Activated naive CD4-positive, alpha-beta T cell treated with Interleukin-2 at 50 U/mL for 16 hours (primary cell): ENCODE measurements at regions not wholly inside any gene's neighbourhood (a gene's known extent, or its start where the extent isn't known, plus 50 kb on each side); places are given as distances from the start of the nearest gene placed in this dataset.

Experiments used
- DNase-seq: peaks from one replicate; pipeline ENCODE4 v3.0.0-alpha.2; 2020

DNA sequence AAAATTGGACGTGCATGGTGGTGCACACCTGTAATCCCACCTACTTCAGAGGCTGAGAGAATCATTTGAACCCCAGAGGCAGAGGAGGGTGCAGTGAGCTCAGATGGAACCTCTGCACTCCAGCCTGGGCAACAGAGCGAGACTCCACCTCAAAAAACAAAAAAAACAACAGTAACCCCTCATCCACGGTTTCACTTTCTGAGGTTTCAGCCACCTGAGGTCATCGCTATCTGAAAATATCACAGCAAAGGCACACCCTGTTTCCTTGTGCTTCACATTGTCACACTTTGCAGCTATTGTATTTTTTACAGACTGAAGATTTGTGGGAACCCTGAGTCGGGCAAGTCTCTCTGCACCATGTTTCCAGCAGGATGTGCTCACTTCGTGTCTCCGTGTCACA is 54.1 kb upstream of the FOXQ1 start:
- DNase-seq, result no peak

DNA sequence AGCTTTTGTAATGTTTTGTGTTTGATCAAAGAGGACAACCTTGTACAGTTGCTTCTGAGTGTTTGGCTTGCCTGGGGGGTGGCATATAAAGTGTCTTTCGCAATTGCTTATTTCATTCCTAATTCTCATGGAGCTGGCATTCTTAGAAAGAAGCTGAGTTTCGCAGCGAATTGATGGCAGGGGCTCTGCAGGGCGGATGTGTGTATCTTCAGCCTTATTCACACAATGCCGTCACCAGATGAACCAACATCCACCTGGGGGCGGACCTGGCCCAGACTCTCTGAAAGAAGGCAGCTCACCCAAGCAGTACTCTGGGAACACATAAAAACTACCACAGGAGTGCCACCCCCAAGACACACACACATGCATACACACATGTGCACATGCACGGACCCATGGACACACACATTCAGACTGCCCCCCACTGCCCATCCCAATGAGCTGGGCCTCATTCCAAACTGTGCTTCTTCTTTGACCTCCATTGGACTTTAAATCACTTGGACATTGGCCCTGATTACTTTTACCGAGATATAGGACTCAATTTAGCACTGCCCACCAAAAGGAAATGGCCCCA is 55.4 kb upstream of the FOXQ1 start:
- no peak for DNase-seq

DNA sequence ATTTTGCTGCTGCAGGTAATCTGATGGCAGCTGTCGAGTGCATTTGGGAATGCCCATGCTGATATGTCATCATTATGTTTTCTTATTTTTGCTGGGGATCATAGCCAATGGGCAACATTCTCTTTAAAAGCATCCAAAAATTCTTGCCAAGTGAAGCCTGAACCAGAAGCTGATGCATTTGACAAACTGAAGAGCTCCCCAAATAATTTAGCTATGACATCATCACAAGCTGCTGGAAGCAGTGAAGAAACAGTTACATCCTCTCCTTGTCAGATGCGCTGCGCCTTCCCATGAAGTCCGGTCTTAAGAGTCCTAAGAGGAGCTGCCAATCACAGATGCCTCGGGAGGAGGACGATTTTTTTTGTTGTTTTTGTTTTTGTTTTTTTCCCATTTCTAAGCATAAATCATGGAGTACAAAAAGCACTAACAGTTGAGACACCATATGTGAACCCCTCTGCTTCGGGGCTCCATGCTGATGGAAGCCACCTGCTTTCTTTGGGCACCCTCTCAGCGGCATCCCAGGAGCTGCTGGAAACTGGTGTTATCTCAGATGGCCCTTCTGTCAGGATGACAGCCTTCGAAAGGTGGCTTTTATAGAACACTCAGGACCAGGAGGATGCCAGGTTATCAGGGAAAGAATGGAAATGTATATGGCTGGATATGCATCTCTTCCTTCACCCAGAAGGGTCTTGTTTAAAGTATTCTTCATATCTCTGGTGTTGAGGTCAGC is 56.1 kb upstream of the FOXQ1 start:
- no peak for DNase-seq

DNA sequence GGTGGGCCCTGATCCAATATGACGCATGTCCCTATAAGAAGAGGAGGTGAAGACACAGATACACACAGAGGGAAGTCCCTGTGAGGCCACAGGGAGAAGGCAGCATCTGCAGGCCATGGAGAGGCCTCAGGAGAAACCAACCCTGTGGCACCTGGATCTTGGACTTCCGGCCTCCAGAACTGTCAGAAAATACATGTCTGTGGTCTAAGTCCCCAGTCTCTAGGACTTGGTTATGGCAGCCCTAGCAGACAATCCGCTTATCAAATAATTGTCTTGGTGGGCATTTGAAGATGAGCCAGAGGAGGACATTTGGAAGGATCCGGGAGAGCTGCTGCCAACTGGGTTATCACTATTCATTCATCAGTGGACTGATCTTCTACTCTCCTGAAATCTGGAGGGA is 57.6 kb upstream of the FOXQ1 start:
- DNase-seq, result no peak

DNA sequence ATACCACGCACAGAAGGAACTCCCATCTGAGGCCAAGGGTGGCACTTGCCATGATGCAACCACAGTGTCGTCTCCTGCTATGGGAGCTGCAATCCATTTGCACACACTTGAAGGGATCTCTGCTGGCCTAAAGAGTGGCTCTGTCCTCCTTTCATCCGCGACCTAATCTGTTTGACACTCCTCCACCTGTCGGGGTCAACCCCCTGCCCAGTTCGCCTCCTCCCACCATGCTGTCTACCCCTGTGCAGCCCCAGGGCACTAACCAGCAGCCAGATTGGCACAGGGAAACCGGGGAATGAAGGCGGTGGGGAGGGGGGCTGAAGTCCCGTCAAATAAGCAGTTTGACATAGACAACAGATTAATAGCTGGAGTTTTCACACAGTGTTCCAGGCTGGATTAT is 58.1 kb upstream of the FOXQ1 start:
- no peak for DNase-seq

DNA sequence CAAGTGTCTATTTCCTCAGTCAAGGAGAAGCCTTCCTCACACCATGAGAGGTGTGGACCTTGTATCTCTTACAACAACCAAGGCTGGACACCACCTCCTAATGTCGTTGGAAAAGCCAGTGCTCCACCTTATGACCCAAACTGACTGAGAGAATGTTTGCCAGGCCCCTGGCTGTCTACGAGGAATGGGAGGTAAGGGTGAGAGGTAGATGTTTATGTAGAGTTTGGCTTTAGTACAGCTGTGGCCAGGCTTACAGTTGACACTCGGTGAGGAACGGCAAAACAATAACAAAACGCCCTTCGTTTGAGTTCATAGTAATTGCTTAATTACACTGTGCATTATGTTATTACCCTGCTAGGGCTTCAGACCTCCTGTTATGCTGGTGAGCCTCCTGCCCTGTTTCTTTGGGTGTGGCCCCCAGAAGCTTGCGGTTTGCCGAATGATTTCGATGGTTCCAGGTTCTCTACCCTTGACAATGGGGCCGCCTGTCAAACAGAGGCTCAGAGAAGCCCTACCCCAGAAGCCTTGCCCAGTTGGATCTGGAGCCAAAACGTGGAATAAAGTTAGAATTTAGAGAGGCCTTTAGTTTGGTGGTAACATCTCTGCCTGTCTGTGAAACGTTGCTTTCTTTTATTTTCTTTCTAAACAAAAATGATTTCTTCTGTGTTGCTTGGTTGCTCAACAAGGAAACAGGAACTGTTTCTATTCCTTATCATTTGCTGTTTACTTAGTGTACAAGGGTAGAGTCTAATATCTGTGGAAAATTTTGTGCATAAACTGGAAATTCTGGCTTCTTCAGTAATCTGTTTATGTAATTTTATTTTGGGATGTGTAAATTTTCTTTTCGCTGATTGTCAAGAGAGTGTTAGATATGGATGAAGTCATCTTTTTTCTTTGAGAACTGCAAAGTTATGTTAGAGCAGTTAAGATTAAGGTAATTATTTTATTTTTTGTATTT is 60.4 kb upstream of the FOXQ1 start:
- no peak for DNase-seq

DNA sequence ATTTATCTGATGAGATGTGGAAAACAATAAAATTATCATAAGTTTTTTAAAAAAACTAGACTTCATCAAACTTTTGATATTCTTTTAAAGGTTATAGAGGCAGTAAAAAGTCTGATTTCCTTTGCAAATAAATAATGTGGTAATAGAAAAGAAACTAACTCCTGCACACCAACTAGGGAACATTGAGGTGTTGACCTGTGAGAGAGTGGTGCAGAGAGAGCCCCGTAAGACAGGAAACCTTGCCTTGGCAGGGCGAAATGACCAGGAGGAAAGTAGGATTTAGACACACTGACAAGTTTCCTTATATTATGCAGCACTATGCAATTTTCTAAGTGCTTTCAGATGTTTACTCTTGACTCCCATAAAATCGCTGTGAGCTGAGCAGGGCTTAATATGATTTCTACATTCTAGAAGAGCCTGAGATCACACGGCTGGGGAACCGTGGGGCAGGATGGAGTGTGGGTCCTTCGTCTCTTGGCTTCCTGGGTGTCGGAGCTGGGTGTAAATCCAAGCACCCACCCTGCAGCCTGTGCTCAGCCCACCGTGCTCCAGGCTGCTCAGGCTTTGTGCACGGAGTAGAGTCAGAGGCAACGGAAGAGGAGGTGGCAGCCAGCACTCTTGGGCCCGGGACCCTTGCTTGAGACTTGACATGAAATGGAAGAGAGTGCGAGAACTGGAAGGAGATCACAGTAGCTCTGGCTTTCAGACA is 61.3 kb upstream of the FOXQ1 start:
- no peak for DNase-seq

DNA sequence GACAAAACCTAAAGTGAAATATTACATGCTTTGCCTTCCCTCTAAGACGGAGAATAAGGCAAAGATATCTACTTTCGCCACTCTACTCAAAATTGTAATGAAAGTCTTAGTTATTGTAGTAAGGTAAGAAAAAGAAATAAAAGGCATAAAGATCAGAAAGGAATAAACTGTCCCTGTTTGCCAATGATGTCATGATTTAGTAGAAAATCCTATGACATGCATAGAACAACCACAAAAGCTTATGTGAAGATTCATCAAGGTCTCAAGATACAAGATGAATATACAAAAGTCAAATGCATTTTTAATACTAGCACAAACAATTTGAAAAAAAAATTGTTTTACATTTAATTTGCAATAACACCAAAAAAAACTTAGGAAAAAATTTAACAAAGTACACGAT is 64.0 kb upstream of the FOXQ1 start:
- no peak for DNase-seq

DNA sequence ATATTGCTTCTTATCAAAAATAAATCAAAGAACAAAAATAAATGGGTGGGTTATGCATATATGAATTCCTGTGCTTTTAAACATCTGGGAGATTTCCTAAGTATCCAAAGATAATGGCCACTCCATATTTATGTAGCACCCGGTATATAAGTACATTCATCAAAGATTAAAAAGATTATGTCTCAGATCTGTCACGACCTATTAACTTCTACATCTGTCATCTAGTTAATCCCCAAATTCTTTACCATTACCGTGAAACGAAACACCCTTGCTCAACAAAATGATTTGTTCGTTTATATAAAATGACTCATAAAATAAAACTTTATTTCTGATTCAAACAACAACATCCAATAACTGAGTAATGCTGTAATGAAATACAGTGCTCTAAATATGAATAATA is 64.8 kb upstream of the FOXQ1 start:
- no peak for DNase-seq

DNA sequence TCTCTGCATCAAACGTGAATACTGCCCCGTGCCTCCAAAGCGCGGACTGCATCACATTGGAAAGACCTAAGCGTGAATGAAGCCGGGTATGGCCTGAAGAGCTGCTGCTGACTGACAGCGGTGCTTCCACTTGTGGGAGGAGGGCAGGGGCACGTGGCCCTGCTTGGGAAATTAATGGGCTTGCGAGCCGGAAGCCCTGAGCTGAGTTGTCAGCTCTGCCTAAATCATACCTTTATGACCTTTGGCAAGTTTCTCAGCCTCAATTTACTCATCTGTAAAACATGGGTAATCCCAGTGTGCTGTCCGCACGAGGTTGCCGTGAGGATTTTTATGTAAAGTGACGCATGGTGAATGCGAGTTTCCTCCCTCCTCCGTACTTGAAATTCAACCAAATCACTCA is 67.0 kb upstream of the FOXQ1 start:
- DNase-seq, result no peak

DNA sequence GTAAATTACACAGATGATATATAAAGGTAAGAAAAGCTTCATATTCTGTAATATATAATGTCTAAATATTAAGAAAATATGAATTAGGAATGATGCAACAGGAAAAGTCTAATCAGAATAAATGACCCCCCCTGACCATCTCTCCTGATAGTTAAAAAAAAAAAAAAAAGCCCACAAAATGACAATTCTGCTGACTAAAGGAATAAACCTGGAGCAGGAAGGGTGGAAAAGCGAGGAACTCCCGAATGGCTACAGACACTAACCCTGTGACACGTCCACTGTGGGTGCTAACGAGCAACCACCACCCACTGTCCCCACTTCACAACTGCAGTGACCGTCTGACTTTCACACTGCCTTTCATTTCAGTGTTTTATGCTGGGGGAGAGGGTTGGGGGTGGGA is 67.6 kb upstream of the FOXQ1 start:
- no peak for DNase-seq

DNA sequence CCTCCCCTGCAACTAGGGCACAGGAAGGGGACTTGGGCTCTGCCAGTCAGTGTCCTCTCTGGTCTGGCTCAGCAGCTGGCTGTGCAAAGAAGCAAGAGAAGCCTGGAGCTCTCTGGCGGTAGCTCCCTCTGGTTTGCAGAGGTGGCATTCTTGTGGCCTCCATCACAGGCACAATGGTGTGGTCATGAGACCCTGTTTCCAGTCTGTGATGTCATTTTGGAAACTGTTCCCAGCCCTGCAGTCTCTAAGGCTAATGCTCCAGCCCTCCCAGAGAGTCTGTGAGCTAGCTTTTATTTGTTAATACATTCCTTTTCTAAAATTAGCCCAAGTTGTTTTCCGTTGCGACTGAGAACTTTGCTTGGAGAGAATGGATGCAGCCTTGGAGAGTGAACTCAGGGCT is 69.5 kb upstream of the FOXQ1 start:
- no peak for DNase-seq

DNA sequence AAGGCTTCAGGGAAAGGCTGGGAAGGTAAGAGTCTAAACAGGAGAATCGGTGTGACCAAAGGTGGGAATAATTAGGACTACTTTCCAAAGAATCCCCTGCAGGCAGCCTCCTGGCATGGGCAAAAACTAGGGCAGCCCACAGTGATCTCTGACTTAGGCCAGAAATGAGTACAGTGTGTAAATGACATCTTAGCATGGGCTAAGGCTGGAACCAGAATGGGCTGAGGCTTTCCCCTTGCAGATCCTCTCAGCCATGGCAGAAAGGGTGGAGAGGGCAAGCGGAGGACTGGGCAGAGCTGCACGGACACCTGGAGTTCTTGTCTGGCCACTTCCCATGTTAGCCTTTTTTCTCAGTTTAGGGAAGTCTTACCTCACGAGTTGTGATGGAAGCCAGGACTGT is 69.9 kb upstream of the FOXQ1 start:
- no peak for DNase-seq

DNA sequence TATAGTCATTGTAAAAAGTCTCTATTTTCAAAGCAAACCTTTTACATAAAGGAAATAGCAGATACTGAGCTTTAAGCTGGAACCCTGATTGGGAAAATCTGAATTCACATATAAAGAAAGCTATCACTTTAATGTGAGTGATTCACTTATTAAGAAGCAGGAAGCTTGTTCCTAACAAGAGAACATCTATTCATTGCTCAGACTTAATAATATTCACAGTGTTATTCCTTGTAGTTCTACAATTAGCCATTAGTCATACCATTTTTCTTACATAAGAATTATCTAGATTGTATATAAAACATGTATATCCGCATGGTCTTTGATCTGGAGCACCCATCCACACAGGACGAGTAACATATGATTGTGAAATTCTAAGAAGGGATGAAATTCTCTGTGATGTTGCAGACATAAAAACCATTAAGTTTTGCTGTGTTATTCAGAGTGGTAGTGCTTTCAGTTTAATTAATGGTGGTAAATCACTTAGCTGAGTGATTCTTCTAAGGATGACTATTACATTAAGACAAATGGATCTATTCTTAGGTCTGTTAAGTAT is 71.1 kb upstream of the FOXQ1 start:
- DNase-seq, result no peak

DNA sequence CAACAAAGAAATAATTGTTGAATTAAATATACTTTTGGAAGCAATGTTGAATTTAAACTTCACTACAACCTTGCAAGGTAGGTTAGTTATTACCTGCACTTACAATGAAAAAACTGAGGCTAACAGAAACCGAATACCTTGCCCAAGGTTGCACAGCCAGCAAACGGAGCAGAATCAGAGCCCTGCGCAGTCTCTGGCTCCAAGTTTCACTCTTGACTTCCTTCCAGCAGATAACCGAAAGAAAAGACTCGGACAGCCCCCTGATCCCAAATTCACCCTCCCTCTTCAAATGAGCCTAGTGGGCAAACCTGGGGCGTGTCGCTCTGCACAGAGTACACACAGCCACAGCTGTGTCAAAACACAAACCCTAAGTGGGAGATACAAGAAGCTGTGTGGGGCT is 72.1 kb upstream of the FOXQ1 start:
- no peak for DNase-seq

DNA sequence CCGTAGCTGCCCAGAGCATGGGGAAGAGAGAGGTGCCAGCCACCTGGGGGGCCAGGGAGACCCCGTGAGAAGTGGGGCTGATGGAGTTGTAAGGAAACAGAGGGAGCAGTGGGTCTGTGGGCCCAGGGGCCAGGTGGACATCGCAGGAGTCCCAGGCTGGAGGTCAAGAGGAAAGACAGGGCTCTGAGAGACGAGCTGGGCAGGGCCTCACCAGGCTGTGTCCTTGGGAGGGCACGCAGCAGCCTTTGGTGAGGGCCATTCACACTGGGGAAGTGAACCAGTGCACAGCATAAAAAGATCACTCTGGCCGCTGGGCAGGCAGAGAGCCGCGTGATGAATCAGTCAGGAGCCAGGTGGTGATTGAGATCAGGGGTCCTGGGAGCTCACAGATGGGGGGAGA is 73.9 kb upstream of the FOXQ1 start:
- DNase-seq, result no peak

DNA sequence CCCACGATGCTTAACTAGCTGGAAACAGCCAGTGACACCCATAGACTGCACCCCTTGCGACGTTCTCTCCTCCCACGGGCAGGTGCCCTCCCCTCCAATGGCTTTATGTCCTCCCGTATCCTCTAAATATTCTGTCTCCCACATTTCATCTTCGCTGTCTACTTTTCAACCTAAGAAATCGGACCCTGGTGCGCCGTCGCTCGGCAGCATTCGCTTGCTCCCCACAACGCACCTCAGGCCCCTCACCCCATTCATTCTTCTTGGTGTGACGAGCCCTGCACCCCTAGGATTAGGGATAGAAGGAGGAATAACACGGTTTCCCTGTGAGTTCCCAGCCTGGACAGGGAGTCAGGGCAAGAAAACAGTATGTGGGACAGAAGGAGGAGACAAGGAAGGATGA is 74.3 kb upstream of the FOXQ1 start:
- no peak for DNase-seq

DNA sequence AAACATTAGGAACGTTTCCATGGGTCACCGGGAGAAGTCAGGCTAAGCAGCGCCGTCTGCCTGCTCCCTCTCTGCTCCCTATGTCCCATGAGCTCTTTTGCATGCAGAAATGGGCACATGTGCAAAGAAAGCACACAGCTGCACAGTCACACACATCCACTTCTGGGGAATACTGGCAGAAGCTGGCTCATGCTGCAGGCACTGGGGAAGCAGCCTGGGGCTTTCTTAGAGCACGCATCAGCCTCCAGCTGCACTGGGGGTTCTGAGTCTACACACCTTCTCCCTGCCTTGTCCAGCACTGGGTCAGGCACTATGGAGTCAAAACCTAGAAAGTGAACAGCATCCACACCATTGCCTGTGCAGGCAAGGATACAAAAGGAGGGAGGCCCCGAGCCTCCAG is 76.1 kb upstream of the FOXQ1 start:
- DNase-seq, result no peak

DNA sequence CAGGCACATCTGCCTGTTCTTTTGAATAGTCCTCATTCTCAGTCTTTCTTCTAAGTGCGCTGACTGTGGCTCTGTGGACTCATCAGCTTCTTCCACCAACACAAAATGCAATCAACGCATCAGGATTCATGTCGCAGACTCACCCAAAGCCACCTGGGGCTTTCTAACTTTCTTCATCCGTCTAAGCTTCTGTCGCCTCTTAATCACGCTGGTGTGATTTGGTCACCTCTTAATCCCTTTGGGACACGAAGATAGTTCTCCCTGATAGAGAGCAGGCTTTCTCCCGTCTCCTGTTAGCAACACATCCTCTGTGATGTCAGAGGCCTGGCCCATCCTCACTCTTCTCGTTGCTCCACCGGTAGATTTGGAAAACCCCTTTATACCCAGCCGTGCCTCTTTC is 78.0 kb upstream of the FOXQ1 start:
- no peak for DNase-seq

DNA sequence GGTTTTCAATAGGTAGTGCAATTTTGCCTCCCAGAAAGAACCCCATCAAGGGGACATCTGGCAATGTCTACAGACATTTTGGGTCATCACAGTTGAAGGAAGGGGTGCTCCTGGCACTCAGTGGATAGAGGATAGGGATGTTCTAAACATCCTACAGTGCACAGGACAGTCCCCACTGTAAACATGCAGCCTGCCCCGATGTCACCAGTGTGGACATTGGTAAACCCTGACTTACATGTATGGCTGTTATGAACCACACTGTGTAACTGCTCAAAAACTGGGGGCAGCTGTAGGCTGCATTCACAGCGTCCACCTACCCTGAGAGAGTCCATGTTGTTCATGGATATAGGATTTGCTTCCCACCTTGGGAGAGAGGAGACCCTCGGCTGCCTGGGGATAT is 79.3 kb upstream of the FOXQ1 start:
- no peak for DNase-seq

DNA sequence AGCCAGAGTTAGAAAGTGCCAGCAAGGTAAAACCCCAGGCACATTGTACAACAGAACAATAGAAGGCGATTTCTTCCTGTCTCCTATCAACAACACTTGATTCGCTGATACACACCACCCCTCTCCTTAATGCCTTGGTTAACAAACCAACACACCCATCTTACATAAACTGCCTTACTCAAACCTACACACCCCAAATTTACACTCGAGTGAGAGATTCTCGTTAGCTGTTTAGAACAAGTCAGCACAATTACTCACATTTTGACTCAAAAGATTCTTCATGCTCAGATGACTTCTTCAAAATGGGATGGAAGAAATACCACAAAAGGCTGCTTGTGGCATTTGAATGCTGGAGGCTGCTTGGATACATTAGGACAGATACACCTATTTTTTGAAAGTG is 80.0 kb upstream of the FOXQ1 start:
- DNase-seq, result no peak

DNA sequence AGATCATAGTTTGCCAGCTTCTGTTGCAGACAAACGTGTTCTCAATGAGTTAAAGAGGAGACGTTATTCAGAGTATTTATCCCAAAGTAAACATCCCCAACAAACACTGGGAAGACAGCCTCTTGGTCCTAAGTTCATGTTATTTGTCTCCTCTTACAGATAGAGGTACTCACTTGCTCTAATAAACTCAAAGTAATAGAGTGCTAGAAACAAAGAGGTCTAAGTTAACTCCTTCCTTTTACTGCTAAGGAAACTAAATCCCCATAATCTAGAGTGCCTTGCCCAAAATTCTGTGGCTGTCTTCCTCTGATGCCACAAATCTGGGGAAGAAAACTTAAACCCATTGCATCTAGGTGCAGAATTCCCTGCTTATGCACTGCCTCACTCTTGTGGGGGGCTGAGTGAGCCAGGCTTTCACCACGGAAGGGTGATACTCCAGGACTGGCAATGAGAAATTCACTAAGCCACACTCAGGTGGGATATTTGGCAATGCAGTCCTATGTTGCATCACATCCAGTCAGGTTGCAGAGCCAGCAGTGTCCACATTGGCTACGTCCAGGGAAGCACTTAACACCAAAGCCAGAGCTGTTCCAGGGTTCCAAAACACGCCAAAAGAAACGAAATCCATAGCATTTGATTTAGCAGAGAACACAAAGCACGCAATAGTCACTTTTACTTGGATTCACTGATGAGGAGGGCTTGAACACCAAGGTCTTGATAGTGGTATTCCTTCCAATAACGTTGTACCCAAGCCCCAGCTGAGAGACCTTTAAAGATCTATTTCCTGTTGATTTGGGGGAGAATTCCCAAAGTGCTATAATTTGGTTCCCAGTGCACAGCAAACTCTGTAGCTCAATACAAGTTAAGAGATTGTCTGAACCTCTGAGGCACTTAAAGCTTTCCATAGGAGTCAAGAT is 81.0 kb upstream of the FOXQ1 start:
- DNase-seq, result no peak
